ENCODE measurements at regions not wholly inside any gene's neighbourhood (a gene's known extent, or its start where the extent isn't known, plus 50 kb on each side); places are given as distances from the start of the nearest gene placed in this dataset.
"Not testable (repeated sequence)": the region's sequence is repeated elsewhere in the genome, so short reads cannot be mapped to it uniquely, and the experiment has no call there.

DNA sequence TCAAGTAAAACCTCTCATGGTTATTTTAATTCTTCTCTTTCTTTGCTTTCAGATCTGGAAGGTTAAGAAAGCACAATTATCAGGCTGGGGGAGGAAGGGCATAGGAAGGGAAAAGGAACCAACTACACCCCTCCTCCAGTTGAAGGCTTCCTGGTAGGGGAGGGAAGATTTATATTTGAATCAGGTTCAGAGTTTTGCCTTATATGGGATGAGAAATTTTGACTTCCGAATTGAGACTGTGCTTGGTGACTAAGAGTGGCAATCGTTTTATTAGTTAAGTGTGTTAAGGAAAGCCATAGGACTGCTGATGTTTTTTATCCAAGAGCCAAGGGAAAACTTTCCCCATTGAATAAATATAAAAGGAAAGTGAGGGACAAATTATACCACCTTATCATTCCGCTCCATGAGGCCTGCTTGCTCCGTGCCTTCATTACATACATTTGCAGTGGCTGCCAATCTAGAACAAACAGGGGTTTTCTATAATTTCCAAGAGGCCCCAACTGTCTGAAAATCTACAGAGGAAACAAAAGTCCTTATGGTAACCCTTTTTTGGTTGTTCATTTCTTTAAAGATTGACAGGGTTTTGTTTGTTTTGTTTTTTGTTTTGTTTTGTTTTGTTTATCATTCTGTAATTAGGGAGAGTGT lies 115.7 kb upstream of the EPB41L4A start:
- DNase-seq, result no peak

DNA sequence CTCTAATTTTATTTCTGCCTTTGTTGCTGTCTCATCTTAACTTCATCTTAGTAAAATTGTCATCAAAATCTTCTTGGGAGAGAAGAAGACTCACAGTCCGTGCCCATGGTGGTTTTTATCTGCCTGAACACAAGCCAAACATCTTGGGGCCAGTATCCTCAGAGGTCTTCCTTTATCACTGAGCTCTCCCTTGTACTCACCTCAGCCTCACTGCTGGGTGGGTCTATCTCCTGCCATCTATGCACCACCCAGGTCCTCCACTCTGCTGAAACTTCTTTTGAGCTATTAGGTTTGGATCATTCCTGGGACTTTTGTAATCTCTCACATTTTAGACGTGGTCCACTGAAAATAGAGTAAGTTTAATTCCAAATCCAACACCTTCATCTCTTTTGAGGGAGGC lies 116.3 kb upstream of the EPB41L4A start:
- DNase-seq, result no peak

DNA sequence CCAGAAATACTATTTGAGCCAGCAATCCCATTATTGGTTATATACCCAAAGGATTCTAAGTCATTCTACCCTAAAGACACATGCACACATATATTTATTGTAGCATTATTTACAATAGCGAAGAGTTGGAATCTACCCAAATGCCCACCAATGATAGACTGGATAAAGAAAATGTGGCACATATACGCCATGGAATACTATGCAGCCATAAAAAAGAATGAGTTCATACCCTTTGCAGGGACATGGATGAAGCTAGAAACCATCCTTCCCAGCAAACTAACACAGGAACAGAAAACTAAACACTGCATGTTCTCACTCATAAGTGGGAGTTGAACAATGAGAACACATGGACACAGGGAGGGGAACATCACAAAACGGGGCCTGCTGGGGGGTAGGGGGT lies 125.5 kb upstream of the EPB41L4A start:
- DNase-seq, result not testable (repeated sequence)

DNA sequence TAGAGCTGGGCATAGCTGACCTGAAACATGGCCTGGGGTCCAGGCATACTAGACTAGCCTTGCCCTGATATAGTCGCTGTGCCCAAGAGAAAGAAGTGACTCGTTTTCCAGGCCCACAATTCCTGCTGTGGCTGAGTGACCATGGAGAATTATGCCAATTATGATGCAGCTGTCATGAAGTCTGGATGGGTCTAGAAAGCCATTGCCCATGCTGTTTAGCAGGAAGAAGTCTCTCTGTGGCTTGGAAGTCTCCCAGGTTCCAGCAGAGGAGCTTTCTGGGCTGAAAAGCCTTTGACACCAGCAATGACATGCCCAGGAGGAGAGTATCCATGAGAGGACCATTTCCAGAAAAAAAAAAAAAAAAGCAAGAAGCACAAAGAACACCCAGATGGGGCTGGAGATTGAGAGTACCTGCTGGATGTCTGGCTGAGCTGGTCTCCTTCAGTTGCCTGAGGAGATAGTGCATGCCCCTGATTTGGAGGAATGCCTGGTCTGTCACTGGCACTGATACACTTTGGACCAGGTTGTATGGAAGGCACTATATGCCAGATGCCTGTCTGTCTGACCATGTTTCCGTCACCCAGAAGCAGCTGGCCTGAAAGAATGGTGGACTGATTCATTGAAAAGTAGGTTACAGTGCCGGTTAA lies 128.0 kb upstream of the EPB41L4A start:
- DNase-seq, result no peak

DNA sequence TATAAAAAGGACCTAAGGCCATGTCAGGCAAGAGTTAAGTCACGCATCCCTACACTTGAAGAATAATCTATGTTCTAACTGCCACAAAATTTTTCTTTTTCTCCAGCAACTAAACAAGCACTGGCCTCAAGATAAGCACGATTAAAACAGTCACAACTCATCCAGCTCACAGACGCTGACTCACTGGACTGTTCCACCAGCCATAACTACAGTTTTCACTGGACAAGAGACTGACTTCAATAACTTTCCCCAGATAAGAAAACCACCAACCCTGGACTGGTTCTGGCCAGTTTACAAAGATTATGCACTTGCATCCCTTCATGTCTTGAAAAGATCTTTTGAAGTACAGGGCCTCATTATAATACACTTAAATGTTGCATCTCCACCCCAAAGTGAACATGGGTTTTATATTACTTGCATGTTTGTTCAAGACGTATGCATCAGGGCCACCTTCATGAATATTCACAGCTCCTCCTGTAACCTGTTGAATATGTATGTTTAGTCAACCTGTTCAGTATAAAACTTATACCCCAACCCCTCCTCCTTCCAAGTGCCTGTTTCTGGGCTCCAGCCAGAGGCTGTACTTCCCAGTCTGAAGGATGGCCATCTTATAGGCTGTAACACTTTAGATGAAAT lies 129.3 kb upstream of the EPB41L4A start:
- DNase-seq, result no peak

DNA sequence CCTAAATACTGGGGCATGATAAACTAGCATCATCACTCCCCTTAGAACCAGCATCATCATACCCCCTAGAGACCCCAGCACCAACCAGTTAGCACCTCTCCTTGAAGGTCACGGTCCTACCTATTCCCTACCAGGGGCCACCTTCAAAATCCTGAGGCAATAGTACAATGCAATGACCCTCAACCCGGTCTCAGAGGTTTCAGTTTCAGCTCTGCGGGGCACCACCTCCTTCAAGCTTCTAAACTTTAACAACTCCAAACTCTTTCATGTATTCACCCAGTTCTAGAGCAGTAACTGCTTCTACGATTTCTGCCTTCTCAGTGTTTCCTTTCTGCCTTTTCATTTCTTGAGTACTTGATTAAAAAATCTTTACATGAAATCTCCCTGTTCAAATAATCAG lies 130.1 kb upstream of the EPB41L4A start:
- DNase-seq, result no peak

DNA sequence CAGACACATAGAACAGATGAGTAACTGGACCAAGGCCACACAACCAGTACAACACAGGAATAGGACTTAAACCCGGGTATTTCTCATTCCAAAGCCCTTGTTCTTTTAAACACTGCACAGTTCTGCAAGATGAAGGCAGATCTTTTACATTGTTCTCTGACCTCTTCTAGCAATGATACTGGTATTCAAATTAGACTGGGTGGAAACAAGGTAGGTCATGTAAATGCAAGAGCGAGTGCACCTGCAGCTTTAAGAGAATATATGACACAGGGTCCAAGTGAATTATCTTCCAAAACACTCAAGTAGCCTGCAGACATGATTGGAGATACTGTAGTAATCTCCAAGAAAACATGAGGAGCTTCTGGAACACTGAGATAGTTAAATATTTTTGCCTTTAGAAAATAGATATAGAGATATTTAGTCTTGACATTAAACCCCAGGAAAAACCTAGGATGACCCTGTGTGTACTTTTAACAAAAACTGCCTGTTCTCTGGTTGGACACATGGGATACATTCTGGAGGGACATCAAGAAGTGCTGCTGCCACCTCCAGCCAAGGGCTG lies 130.6 kb upstream of the EPB41L4A start:
- no peak for DNase-seq

DNA sequence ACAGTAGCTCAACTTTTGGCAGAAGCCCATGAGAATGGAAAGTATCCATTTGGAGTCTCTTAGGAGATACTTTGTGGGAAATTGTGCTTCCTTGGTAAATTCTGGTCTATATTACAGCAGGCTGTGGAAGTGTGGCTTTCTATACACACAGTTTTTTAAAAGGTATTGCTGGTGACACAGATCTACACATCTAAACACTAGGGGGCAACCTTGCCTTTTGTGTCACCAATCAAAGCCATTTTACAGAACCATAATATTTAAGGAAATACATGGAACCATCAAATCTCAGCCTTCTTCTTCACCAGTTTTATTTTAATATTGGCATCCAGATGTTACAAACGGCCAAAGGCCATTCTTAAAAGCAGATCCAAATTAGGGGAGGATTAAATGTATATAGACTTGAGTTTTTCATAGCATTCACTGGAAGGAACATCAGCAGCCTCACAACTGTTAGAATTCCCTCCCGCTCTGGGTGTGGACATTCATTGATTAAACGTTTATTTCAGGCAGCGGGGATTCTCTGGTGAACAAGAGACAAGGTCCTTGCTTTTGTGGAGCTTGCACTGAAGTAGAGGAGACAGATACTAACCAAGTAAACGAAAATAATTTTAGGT lies 132.4 kb upstream of the EPB41L4A start:
- DNase-seq, result peak; percentile 62

DNA sequence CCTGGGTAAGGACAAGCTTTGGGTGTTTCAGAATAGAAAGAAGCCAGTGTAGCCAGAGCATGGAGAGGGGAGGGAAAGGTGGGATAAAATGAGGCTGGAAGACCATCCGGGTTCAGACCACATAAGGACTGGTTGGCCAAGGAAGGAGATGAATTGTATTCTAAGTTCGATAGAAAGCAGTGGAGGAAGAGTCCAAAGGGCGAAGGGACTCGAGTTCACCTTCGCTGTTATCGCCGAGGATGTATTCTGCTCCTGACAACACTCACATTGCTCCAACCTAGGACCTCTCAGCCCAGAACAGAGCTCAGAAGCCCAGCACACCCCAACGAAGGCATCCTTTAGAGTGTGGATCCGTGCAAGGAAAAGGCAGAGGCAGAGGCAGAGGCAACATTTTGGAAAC lies 133.1 kb upstream of the EPB41L4A start:
- DNase-seq, result no peak

DNA sequence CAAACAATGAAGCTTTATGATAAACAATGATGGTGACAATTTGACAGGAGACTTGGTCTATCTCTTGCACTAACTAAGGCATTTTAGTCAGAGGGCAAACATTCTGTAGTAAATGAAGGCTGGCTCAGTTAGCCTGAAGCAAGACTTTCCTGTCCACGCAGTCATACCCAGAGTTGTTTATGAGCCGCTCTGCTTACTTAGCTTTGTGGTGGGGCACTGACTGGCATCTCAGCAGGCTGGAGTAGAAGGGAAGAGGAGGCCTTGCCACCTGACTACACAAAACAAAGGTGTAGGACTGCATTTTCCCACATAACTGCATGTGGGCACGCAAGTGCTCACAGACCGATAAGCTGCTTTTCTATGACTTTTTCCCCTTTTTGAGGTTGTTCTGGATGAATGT lies 133.7 kb upstream of the EPB41L4A start:
- no peak for DNase-seq

DNA sequence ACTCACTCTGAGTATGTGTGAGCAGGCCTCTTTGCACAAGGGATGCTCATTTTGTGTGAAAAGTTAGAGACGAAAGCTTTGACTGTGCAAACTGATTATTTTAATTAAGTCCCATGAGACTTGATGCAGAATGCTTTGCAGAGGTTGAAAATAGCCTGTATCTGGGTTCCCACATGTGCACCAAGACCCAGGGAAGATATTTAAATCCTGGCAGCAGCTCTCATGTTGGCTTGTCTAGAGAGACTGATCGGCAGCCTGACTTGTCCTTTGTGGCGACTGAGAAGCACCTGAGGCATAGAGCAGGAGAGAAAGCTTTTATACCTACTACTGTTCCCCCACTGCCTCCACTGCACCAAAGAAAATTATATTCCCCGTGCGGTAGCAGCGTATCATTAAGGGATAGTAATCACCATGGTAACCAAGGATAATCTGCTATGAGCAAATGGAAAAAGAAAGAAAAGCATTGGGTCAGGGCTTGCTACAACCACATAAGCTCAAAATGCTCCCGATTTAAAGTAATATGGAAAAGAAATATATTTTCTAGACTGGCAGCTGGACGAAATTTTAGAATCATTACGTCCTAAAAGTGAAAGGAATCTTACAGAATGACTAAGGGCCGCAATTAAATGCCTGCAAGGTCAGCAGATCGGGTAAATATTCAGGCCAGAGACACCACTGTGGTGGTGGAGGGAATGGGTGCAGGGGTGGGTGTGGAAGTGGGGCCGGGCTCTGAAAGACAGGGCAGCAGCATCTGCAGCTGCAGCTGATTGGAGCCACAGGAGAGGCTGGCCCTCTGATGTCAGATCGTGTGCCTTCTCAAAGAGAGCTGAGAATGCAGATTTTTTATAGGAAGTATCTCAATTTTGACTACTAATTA lies 135.3 kb upstream of the EPB41L4A start:
- no peak for DNase-seq

DNA sequence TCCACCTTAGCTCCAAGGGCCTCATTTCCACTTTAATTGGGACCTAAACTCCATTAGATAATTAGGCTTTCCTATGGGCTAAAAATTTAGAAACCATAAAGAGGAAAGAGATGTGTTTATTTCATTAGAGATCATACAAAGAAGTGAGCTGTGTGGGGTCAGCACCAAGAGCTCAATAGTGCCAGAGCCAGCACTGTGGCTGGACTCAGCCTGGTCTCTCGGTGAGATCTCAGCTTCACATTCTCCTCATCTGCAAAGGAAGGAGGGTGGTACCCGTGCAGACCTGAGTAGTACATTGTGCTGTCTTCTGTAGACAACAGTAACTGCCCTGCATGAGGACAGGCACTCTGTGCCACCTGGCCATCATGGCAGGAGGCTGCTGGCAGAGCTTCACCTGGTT lies 136.1 kb upstream of the EPB41L4A start:
- no peak for DNase-seq

DNA sequence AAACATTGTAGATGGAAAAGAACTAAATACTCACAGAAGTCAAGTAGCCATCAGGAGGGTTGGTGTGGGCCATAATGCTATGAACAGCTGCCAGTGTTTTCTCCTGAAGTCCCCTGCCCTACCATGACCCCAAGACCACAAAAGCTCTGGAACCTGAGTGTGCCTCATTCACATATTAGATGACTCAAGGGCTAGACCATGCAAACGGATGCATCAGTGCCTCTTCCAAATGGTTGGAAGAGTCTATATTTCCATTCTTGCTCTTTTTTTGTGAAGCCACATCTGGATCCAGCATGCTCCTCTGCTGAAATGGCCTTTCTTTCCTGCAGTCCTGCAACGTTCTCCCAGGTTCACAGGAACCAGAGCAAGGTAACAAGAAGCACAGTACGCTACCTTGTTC lies 136.6 kb upstream of the EPB41L4A start:
- no peak for DNase-seq

DNA sequence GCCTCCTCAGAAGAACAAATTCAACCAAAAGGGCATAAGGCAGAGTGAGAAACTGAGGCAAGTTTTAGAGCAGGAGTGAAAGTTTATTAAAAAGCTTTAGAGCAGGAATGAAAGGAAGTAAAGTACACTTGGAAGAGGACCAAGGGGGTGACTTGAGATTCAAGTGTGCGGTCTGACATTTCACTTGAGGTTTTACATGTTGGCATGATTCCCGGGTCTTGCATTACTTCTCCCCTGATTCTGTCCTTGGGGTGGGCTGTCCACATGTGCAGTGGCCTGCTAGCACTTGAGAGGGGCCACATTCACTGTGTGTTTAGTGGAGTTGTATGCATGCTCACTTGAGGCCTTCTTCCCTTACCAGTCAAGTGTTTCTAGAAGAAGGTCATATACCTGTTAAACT lies 140.4 kb upstream of the EPB41L4A start:
- not testable (repeated sequence) for DNase-seq

DNA sequence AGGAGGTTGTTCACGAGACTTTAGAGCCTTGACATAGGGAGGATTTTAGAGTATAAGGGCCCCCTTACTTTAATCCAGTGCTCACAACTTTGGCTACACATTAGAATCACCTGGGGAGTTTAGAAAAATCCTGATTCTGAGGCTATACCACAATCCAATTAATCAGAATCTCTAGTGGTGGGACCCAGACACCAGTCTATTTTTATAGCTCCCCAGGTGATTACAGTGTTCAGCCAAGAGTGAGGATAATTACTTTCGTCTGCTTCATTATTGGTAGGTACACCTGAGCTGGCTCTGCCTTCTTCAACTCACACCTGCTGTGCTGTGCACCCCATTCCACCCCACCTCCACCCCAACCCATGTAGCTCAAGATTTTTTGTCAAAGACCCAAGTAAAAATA lies 141.3 kb upstream of the EPB41L4A start:
- peak; percentile 5 for DNase-seq

DNA sequence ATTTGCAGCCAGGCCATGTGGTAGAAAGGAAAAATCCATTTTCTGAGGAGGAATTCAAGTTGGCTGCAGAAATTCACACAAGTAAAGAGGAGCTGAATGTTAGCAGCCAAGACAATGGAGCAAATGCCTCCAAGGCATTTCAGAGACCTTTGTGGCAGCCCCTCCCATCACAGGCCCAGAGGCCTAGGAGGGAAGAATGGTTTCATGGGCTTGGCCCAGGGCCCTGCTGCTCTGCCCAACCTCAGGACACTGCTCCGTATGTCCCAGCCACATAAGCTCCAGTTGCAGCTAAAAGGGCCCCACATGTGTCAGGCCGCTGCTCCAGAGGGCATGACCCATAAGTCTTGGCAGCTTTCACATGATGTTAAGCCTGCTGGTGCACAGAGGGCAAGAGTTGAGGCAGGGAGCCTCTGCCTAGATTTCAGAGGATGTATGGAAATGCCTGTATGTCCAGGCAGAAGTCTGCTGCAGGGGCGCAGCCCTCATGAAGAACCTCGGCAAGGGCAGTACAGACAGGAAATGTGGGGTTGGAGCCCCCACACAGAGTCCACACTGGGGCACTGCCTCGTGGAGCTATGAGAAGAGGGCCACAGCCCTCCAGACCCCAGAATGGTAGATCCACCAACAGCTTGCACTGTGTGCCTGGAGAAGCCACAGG lies 144.2 kb upstream of the EPB41L4A start:
- DNase-seq, result no peak

DNA sequence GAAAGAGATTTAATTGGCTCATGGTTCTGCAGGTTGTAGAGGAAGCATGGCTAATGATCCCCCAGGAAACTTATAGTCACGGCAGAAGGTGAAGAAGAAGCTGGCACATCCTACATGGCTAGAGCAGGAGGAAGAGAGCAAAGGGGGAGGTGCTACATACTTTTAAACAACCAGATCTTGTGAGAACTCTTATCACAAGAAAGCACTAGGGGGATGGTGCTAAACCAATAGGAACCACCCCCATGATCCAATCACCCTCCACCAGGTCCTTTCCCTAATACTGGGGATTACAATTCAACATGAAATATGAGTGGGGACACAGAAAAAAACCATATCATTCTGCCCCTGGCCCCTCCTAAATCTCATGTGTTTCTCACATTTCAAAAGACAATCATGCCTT lies 147.2 kb upstream of the EPB41L4A start:
- no peak for DNase-seq

DNA sequence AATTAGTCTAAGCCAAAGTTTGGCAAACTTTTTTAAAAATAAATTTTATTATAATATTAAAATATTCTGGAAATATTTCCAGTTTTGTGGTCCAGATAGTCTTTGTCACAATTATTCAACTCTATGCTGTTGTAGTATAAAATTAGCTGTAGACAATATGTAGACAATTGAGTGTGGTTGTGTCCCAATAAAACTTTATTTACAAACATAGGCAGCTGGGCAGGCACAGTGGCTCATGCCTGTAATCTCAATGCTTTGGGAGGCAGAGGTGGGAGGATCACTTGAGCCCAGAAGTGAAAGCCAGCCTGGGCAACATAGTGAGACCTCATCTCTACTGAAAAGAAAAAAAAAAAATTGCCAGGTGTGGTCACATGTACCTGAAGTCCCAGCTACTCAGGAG lies 150.5 kb upstream of the EPB41L4A start:
- no peak for DNase-seq

DNA sequence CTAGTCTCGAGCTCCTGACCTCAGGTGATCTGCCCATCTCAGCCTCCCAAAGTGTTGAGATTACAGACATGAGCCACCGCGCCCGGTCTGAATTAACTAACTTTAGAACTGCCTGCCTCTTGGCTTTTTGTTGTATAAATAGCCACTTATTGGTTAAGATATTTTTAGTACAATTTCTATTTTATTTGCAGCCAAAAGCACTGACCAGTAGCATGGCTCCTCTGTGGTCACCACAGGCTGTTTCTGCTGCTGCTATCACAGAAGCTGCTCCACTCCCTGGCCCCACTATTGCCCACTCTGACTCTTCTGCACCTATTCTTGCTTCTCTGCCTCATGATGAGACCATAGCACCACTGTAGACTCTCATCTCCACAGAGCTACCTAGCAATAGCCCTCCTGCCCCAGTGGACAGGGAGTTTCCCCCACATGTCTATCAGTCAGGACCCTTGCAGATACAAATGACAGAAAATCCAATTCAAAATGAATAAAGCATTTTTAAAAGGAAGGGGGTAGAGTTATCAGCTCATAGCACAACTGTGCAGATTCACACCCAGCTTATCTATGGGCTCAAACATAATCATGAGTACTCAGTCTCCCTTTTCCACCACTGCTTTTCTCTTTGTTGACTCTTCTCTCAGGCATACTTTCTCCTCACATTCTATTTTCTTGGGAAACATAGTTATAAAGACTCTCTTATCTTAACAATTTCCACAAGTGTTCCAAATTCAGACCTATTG lies 151.8 kb upstream of the EPB41L4A start:
- DNase-seq, result no peak

DNA sequence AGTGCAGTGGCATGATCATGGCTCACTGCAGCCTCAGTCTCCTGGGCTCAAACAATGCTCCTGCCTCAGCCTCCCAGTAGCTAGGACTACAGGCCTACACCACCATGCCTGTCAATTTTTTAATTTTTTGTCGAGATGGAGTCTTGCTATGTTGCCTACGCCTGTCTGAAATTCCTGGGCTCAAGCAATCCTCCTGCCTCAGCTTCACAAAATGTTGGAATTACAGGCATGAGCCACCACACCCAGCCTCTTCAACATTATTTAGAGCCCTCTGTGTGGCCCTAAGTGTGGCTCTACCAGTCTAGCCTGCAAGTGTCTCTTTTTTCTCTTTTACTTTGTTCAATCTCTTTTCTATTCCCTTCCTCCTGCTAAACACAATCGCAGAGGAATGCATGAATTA lies 154.4 kb upstream of the EPB41L4A start:
- no peak for DNase-seq

DNA sequence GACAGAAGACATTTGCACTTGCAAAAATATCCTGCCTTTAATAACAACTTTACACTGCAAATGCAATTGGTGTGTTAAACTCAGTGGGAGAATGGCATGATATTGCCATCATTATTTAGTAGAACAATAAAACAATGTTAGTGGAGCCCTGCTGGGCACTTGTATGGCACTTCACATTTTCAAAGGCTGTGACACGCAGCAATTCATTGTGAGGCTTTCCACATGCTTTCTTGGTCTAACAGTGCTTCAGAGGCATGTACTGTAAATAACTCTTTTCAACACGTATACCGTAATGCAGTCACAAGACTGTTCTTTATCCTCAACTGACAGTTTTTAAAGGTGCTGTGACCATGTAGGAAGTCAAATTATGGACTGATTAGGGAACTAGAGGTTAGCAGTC lies 155.5 kb upstream of the EPB41L4A start:
- DNase-seq, result peak; percentile 86

All from NCI-H774 (cell line).